Mesothelial cell of epicardium (in vitro differentiated cells): ENCODE measurements at regions not wholly inside any gene's neighbourhood (a gene's known extent, or its start where the extent isn't known, plus 50 kb on each side); places are given as distances from the start of the nearest gene placed in this dataset.

Experiments
- DNase-seq, 2 experiments: peaks; one replicate each; pipeline ENCODE4 v3.0.0; 2021; ENCODE audit warnings: low spot score in 2 of 2; ENCODE audit not compliant: unreplicated experiment in 2 of 2
- H3K27ac Mint-ChIP-seq: 2 replicates; pipeline ENCODE4 v1.8.0; 2021; ENCODE audit warnings: mixed read lengths
- H3K27me3 Mint-ChIP-seq: 2 replicates; pipeline ENCODE4 v1.8.0; 2021; ENCODE audit warnings: low read depth, mixed read lengths
- H3K36me3 Mint-ChIP-seq: 2 replicates; pipeline ENCODE4 v1.8.0; 2021; ENCODE audit warnings: mixed read lengths
- H3K4me1 Mint-ChIP-seq: 2 replicates; pipeline ENCODE4 v1.8.0; 2021; ENCODE audit warnings: mixed read lengths
- H3K4me3 Mint-ChIP-seq: 2 replicates; pipeline ENCODE4 v1.8.0; 2021; ENCODE audit warnings: mild to moderate bottlenecking, moderate library complexity, mixed read lengths
- H3K9me3 Mint-ChIP-seq: 2 replicates; pipeline ENCODE4 v1.8.0; 2021; ENCODE audit warnings: mixed read lengths
- TF ChIP-seq, protein P1 (sequence below): fragments of 200-600 bp; sonication (generic); IDR thresholded peaks from one replicate; pipeline ENCODE4 v1.5.0; 2021; ENCODE audit warnings: antibody characterized with exemption; ENCODE audit not compliant: unreplicated experiment

DNA sequence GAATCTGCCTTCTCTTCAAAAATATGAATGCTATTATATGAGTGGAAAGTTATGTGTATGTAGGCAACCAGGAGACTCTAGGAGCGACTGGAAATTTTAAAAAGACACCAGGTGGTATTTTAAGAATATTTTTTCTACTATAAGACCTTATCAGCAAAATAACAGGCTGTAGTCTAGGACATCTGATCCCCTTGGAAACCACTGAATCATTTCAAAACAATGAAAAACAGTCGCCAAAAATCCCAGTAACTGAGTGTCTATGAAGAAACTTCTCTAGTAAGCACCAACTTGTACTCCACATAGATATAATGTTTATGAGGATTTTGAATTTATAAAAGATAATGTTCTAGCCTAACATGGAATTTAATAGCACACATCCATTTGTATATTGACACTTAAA lies 358.5 kb downstream of the GPATCH2 start:
- Mint-ChIP-seq H3K9me3 (no peaks in the 10 kb centered on the region), H3K4me3 (no peak overlapping the region), H3K36me3 (no peaks in the 10 kb centered on the region), H3K4me1 (peaks cover 16% of the 10 kb centered on the region), H3K27me3 (peaks cover 30% of the 10 kb centered on the region), H3K27ac (no peak overlapping the region)
- TF ChIP-seq, protein P1, sequence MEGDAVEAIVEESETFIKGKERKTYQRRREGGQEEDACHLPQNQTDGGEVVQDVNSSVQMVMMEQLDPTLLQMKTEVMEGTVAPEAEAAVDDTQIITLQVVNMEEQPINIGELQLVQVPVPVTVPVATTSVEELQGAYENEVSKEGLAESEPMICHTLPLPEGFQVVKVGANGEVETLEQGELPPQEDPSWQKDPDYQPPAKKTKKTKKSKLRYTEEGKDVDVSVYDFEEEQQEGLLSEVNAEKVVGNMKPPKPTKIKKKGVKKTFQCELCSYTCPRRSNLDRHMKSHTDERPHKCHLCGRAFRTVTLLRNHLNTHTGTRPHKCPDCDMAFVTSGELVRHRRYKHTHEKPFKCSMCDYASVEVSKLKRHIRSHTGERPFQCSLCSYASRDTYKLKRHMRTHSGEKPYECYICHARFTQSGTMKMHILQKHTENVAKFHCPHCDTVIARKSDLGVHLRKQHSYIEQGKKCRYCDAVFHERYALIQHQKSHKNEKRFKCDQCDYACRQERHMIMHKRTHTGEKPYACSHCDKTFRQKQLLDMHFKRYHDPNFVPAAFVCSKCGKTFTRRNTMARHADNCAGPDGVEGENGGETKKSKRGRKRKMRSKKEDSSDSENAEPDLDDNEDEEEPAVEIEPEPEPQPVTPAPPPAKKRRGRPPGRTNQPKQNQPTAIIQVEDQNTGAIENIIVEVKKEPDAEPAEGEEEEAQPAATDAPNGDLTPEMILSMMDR, result no peak
- DNase-seq, result no peak

DNA sequence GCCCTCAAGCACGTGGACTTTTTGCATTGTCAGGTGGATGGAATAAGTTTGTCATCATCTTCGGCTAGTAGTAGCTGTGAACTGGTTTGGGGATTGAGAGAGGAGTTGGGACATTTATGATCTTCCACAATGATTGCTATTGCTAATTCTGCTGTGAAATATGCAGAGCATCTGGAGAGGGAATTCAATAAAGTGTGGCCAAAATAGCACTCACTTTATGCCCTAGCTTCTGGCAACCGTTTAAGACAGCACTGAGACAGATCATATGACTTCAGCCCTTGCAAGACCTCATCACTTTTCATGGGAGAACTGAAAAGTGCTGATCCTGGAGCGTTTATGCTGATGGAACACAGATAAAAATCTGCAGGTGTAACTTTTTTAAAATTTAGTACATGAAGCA lies 360.8 kb downstream of the GPATCH2 start:
- no peak overlapping the region for H3K27ac Mint-ChIP-seq

DNA sequence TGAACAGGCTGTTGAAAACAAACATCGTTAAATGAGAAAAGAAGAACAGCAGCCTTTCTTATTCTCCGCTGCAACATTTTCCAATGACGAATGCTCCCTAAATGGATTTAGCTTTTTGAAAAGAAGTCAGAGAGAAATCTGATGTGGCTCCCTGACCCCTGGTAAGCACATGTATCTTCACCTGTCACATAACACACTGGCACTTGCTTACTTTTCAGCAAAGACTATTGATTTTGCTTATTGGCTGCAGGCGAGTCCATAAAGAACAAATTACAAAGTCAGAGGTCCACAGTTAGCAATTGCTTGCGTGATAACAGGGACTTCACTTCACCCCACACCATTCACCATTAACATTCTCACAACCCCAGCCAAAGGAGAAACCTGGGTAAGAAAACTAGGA lies 362.8 kb downstream of the GPATCH2 start:
- Mint-ChIP-seq H3K27ac (no peak overlapping the region), H3K4me1 (no peaks in the 10 kb centered on the region), H3K27me3 (peaks cover 53% of the 10 kb centered on the region), H3K36me3 (no peaks in the 10 kb centered on the region), H3K4me3 (no peak overlapping the region), H3K9me3 (no peaks in the 10 kb centered on the region)
- no peak for DNase-seq
- TF ChIP-seq, protein P1, result no peak

More for the DNA sequence above, 360.8 kb downstream of the GPATCH2 start:
- Mint-ChIP-seq H3K4me3 (no peak overlapping the region), H3K9me3 (no peaks in the 10 kb centered on the region), H3K4me1 (peaks cover under 1% of the 10 kb centered on the region), H3K27me3 (peaks cover 33% of the 10 kb centered on the region), H3K36me3 (no peaks in the 10 kb centered on the region)
- TF ChIP-seq, protein P1, result no peak
- no peak for DNase-seq

DNA sequence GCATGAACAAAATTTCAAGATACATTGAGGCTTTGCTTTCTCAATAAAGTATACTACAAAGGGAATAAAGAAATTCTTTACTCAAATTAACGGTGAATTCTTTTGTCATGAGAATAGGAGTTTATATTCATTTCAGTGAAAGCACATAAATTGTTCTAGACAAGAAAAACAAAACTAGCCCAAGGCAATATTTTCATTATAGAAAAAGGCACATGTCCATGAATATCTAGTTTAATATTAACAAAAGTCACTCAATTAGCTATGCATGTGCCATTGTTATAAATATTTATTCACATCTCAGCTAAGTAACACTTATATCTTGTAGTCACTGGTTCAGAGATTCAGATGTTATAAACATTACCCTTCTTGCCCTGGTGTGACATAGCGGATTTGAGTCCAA lies 369.3 kb downstream of the GPATCH2 start:
- Mint-ChIP-seq H3K27ac (no peak overlapping the region), H3K36me3 (no peaks in the 10 kb centered on the region), H3K9me3 (no peaks in the 10 kb centered on the region), H3K4me3 (no peak overlapping the region), H3K4me1 (no peaks in the 10 kb centered on the region), H3K27me3 (peaks cover 23% of the 10 kb centered on the region)
- TF ChIP-seq, protein P1, result no peak
- no peak for DNase-seq

DNA sequence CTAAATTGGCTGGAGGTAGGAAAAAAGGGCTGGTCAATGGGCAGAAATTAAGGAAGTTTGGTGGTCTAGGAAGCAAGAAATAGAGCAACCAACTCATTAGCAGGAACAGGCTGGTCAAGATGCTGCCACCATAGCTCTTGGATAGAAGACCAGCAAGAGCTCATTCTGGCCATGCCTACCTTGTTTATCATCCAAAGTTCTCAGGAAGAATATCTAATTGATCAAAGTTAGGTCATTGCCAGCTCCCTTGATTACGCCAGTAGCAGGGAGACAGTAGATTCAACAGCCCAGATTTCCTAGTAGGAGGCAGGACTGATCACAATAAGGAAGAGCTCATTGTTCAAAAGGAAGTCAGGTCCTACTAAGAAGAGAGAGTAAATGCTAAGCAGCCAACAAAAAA lies 370.2 kb downstream of the GPATCH2 start:
- no peaks in the 10 kb centered on the region for H3K9me3 Mint-ChIP-seq
- H3K36me3 Mint-ChIP-seq, result no peaks in the 10 kb centered on the region
- no peak overlapping the region for H3K27ac Mint-ChIP-seq
- no peak for DNase-seq
- no peaks in the 10 kb centered on the region for H3K4me1 Mint-ChIP-seq
- peaks cover 23% of the 10 kb centered on the region for H3K27me3 Mint-ChIP-seq
- TF ChIP-seq, protein P1, result no peak
- no peak overlapping the region for H3K4me3 Mint-ChIP-seq

DNA sequence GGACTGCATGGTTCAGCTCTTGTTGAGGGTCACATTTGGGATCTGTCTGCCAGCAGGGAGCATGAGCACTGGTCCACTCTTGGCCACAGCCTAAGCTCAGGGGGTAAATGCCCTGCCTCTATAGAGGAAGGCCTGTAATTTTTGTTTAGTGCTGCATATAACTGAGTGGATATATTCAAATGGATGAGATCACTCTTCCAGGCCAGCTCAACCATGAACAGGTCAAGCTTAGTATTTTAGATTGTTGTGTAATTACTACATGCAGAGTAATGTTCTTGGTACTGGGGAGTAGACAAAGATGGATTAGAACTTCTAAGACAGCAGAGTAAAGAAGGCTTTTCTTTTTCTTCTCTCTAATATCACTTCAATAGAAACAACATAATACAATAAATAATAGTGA lies 376.9 kb downstream of the GPATCH2 start:
- Mint-ChIP-seq H3K36me3 (no peaks in the 10 kb centered on the region), H3K27ac (no peak overlapping the region)

More for the DNA sequence above, 376.9 kb downstream of the GPATCH2 start:
- no peaks in the 10 kb centered on the region for H3K4me1 Mint-ChIP-seq
- no peak for DNase-seq
- H3K4me3 Mint-ChIP-seq, result no peak overlapping the region
- TF ChIP-seq, protein P1, result no peak
- H3K9me3 Mint-ChIP-seq, result no peaks in the 10 kb centered on the region
- H3K27me3 Mint-ChIP-seq, result peaks cover 37% of the 10 kb centered on the region
